GM19238 (cell line): ENCODE measurements at regions not wholly inside any gene's neighbourhood (a gene's known extent, or its start where the extent isn't known, plus 50 kb on each side); places are given as distances from the start of the nearest gene placed in this dataset.
A peak's percentile ranks its signal among the peaks of the same experiment; 100 is the strongest.

Experiments used
- DNase-seq: peaks from one replicate; pipeline ENCODE4 v3.0.0; 2011; ENCODE audit warnings: low spot score; ENCODE audit not compliant: insufficient read length

GRCh38 chr18:47758000-47758399, 172.5 kb downstream of the SMAD2 start:
- no peak for DNase-seq

GRCh38 chr18:47756364-47757016, 174.0 kb downstream of the SMAD2 start:
- peak; percentile 38 for DNase-seq

- DNase-seq = no peak
These were observed 175.4 kb downstream of the SMAD2 start for GRCh38 chr18:47755102-47755456.

- peak; percentile 41 for DNase-seq
These were observed 176.0 kb downstream of the SMAD2 start for GRCh38 chr18:47754311-47755101.

- DNase-seq = no peak
These were observed 177.4 kb downstream of the SMAD2 start for GRCh38 chr18:47752796-47753645.

GRCh38 chr18:47750889-47751423, 179.5 kb downstream of the SMAD2 start:
- no peak for DNase-seq

GRCh38 chr18:47749600-47749973, 180.9 kb downstream of the SMAD2 start:
- DNase-seq = no peak

GRCh38 chr18:47748847-47749599, 181.4 kb downstream of the SMAD2 start:
- DNase-seq = peak; percentile 86

- DNase-seq = no peak
These were observed 182.2 kb downstream of the SMAD2 start for GRCh38 chr18:47748093-47748796.

- DNase-seq = no peak
These were observed 183.1 kb downstream of the SMAD2 start for GRCh38 chr18:47747260-47747795.

- DNase-seq = no peak
These were observed 183.8 kb downstream of the SMAD2 start for GRCh38 chr18:47746615-47747014.

- no peak for DNase-seq
These were observed 185.2 kb downstream of the SMAD2 start for GRCh38 chr18:47745227-47745626.

GRCh38 chr18:47737956-47738355, 192.5 kb downstream of the SMAD2 start:
- DNase-seq = no peak

- no peak for DNase-seq
These were observed 193.1 kb downstream of the SMAD2 start for GRCh38 chr18:47737198-47737830.

GRCh38 chr18:47736376-47737140, 193.9 kb downstream of the SMAD2 start:
- DNase-seq = no peak

GRCh38 chr18:47735041-47735702, 195.3 kb downstream of the SMAD2 start:
- no peak for DNase-seq

GRCh38 chr18:47731276-47731675, 199.2 kb downstream of the SMAD2 start:
- no peak for DNase-seq

- no peak for DNase-seq
These were observed 199.7 kb downstream of the SMAD2 start for GRCh38 chr18:47730795-47731194.
